Endothelial cell of umbilical vein (primary cell): ENCODE measurements at regions not wholly inside any gene's neighbourhood (a gene's known extent, or its start where the extent isn't known, plus 50 kb on each side); places are given as distances from the start of the nearest gene placed in this dataset.

Experiments used
- CTCF ChIP-seq, 2 donors: IDR thresholded peaks; 1 replicate in 1 of 2; 2 replicates in 1 of 2; pipeline ENCODE4 v1.5.1; 2011; ENCODE audit warnings: low read length in 2 of 2, mild to moderate bottlenecking in 2 of 2, moderate library complexity in 2 of 2, control low read depth in 1 of 2, inconsistent platforms in 1 of 2, low read depth in 1 of 2; ENCODE audit not compliant: insufficient read depth in 1 of 2; ENCODE audit errors: extremely low read depth in 1 of 2
- EZH2 ChIP-seq: IDR thresholded peaks from 2 replicates; pipeline ENCODE4 v1.6.1; 2012; ENCODE audit warnings: borderline replicate concordance, low read depth, mild to moderate bottlenecking, moderate library complexity, low read length, inconsistent platforms; ENCODE audit not compliant: severe bottlenecking
- JUN ChIP-seq: IDR thresholded peaks from 2 replicates; pipeline ENCODE4 v1.6.1; 2011; ENCODE audit warnings: borderline replicate concordance, low read depth; ENCODE audit not compliant: insufficient read length, insufficient read depth
- POLR2A ChIP-seq: IDR thresholded peaks from 2 replicates; pipeline ENCODE4 v1.6.1; 2012; ENCODE audit warnings: low read depth, mild to moderate bottlenecking, control low read depth, low read length
- POLR2AphosphoS5 ChIP-seq: IDR thresholded peaks from 2 replicates; pipeline ENCODE4 v1.6.1; 2012; ENCODE audit warnings: low read depth, mild to moderate bottlenecking, control low read depth, low read length, moderate library complexity; ENCODE audit not compliant: insufficient read depth

GRCh38 chr4:31185014-31185585 is 464.9 kb downstream of the PCDH7 start:
- no peak for TF ChIP-seq POLR2A
- no peak for TF ChIP-seq CTCF (IDR thresholded peaks at IDR 0.05; ENCODE audit: extremely low read depth in 1 of 2, insufficient read depth in 1 of 2, low read depth in 1 of 2, low read length in 2 of 2)
- no peak for TF ChIP-seq JUN
- TF ChIP-seq EZH2: no peak
- no peak for TF ChIP-seq POLR2AphosphoS5
